ENCODE measurements at regions not wholly inside any gene's neighbourhood (a gene's known extent, or its start where the extent isn't known, plus 50 kb on each side); places are given as distances from the start of the nearest gene placed in this dataset.

DNA sequence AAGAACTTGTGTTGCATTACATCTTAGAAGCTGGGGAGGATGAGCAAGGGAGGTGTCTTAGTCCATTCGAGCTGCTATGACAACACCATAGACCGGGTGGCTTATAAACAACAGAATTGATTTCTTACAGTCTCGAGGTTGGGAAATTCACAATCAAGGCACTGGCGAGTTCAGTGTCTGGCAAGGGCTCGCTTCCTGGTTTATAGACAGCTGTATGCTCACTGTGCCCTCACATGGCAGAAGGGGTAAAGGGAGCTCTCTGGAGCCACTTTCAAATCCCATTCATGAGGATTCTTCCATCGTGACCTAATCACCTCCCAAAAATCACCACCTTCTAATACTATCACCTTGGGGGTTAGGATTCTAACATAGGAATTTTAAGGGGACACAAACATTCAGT, 150.0 kb upstream of the NECTIN1 start:
- DNase-seq (ENCODE audit: low read depth, low spot score) (no peak), ATAC-seq (no peak), FAIRE-seq (no peak)
- H3K9ac ChIP-seq (ENCODE audit: control insufficient read depth, insufficient read depth, low read length): no peak overlapping the region
- ChIA-PET POLR2A (no interaction called here), SMC1A (ENCODE audit: uncharacterized antibody, unreplicated experiment) (no interaction called here), CTCF (no interaction called here), RAD21 (ENCODE audit: unreplicated experiment) (no interaction called here)
- no peaks in the 10 kb centered on the region for H3K36me3 ChIP-seq (ENCODE audit: control insufficient read depth in 2 of 2, insufficient read depth in 2 of 2, low read length in 1 of 2)
- intact Hi-C loops (cut with micrococcal nuclease; ENCODE audit: unreplicated experiment) (no loop called here), in situ Hi-C loops (cut with MboI) (no loop called here)
- no peak overlapping the region for H3K4me2 ChIP-seq (ENCODE audit: control insufficient read depth, insufficient read depth)
- TF ChIP-seq, protein P1, sequence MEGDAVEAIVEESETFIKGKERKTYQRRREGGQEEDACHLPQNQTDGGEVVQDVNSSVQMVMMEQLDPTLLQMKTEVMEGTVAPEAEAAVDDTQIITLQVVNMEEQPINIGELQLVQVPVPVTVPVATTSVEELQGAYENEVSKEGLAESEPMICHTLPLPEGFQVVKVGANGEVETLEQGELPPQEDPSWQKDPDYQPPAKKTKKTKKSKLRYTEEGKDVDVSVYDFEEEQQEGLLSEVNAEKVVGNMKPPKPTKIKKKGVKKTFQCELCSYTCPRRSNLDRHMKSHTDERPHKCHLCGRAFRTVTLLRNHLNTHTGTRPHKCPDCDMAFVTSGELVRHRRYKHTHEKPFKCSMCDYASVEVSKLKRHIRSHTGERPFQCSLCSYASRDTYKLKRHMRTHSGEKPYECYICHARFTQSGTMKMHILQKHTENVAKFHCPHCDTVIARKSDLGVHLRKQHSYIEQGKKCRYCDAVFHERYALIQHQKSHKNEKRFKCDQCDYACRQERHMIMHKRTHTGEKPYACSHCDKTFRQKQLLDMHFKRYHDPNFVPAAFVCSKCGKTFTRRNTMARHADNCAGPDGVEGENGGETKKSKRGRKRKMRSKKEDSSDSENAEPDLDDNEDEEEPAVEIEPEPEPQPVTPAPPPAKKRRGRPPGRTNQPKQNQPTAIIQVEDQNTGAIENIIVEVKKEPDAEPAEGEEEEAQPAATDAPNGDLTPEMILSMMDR (IDR thresholded peaks at IDR 0.05 in 2 of 3, conservative IDR thresholded peaks at IDR 0.05 in 1 of 3; ENCODE audit: control insufficient read depth in 2 of 3, extremely low read depth in 1 of 3, insufficient read depth in 1 of 3, low read depth in 3 of 3, low read length in 3 of 3): 0 out of 6 replicates have a peak, but pooled peaks of 1 of the 3 experiments have one; percentile 4
- no peak for TF ChIP-seq POLR2AphosphoS5 (IDR thresholded peaks at IDR 0.05; ENCODE audit: low read length)
- no peak overlapping the region for H3K27ac ChIP-seq (ENCODE audit: control insufficient read depth, insufficient read depth)
- no peaks in the 10 kb centered on the region for H3K79me2 ChIP-seq (ENCODE audit: control insufficient read depth, insufficient read depth, low read length)
- no peaks in the 10 kb centered on the region for H3K9me3 ChIP-seq (replicated peaks; ENCODE audit: control insufficient read depth, insufficient read depth, low read length)
- no peak overlapping the region for H2AFZ ChIP-seq (ENCODE audit: control insufficient read depth, low read depth, low read length)
- H4K20me1 ChIP-seq (ENCODE audit: control insufficient read depth, insufficient read depth): no peaks in the 10 kb centered on the region
- H3K27me3 ChIP-seq (replicated peaks in 1 of 2; ENCODE audit: control insufficient read depth in 2 of 2, insufficient read depth in 2 of 2, low read length in 1 of 2): peaks cover 1 to 3% of the 10 kb centered on the region in 2 experiments; a peak in 2 of 4 replicates
- BruUV-seq (replicated peaks): no TSS peak
- H3K4me1 ChIP-seq (ENCODE audit: control insufficient read depth, insufficient read depth, low read length): no peaks in the 10 kb centered on the region
- 14% methylated on average over 6 of the region's 6 CpGs for WGBS (ENCODE audit: insufficient coverage, insufficient replicate concordance, low lambda C conversion rate, missing lambda C conversion rate)
- H3K4me3 ChIP-seq: no peak overlapping the region

DNA sequence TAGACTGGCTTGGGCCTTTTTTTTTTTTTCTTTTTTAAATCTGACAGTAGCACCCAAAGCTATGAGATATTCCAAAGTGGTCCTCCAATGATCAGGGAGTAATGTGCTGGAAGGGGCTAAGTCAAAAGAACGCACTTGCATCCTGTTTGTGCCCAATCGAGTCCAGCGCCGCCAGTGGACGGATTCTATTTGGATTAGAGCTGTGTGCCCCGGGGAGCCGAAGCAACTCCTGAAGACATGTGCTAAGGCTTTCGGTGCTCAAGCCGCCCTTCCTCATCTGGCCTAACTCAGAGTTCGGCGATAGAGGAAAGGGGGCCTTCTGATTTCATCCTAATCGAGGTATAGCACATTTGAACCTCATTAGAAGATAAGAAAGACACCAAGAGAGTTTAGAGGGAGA, 147.8 kb upstream of the NECTIN1 start:
- Histone ChIP-seq H3K36me3 (ENCODE audit: control insufficient read depth in 2 of 2, insufficient read depth in 2 of 2, low read length in 1 of 2) (no peaks in the 10 kb centered on the region), H3K4me3 (no peak overlapping the region), H3K79me2 (ENCODE audit: control insufficient read depth, insufficient read depth, low read length) (no peaks in the 10 kb centered on the region), H2AFZ (ENCODE audit: control insufficient read depth, low read depth, low read length) (no peak overlapping the region), H4K20me1 (ENCODE audit: control insufficient read depth, insufficient read depth) (no peaks in the 10 kb centered on the region), H3K9me3 (replicated peaks; ENCODE audit: control insufficient read depth, insufficient read depth, low read length) (no peaks in the 10 kb centered on the region), H3K9ac (ENCODE audit: control insufficient read depth, insufficient read depth, low read length) (no peak overlapping the region), H3K4me1 (ENCODE audit: control insufficient read depth, insufficient read depth, low read length) (no peaks in the 10 kb centered on the region), H3K27me3 (replicated peaks in 1 of 2; ENCODE audit: control insufficient read depth in 2 of 2, insufficient read depth in 2 of 2, low read length in 1 of 2) (peaks cover 6 to 10% of the 10 kb centered on the region in 2 experiments; a peak in 3 of 4 replicates), H3K27ac (ENCODE audit: control insufficient read depth, insufficient read depth) (no peak overlapping the region), H3K4me2 (ENCODE audit: control insufficient read depth, insufficient read depth) (no peak overlapping the region)
- ChIA-PET RAD21 (ENCODE audit: unreplicated experiment) (no interaction called here), CTCF (no interaction called here), SMC1A (ENCODE audit: uncharacterized antibody, unreplicated experiment) (no interaction called here), POLR2A (no interaction called here)
- intact Hi-C loops (cut with micrococcal nuclease; ENCODE audit: unreplicated experiment): no loop called here
- DNase-seq (ENCODE audit: low read depth, low spot score) (no peak), ATAC-seq (no peak), FAIRE-seq (no peak)
- whole genome bisulfite sequencing (ENCODE audit: insufficient coverage, insufficient replicate concordance, low lambda C conversion rate, missing lambda C conversion rate): 39% methylated on average over 12 of the region's 12 CpGs
- in situ Hi-C loops (cut with MboI): no loop called here
- TF ChIP-seq SREBF1 (IDR thresholded peaks at IDR 0.05; ENCODE audit: low read length): no peak
- no peak for TF ChIP-seq CHD1 (IDR thresholded peaks at IDR 0.05; ENCODE audit: low read depth, low read length)
- no peak for TF ChIP-seq POLR2A (IDR thresholded peaks at IDR 0.05; ENCODE audit: low read depth, low read length)
- TF ChIP-seq SPI1 (IDR thresholded peaks at IDR 0.05; ENCODE audit: borderline replicate concordance, insufficient read depth, low read depth, low read length): no peak
- no peak for TF ChIP-seq CREB1 (IDR thresholded peaks at IDR 0.05; ENCODE audit: low read depth)
- TF ChIP-seq, protein P2, sequence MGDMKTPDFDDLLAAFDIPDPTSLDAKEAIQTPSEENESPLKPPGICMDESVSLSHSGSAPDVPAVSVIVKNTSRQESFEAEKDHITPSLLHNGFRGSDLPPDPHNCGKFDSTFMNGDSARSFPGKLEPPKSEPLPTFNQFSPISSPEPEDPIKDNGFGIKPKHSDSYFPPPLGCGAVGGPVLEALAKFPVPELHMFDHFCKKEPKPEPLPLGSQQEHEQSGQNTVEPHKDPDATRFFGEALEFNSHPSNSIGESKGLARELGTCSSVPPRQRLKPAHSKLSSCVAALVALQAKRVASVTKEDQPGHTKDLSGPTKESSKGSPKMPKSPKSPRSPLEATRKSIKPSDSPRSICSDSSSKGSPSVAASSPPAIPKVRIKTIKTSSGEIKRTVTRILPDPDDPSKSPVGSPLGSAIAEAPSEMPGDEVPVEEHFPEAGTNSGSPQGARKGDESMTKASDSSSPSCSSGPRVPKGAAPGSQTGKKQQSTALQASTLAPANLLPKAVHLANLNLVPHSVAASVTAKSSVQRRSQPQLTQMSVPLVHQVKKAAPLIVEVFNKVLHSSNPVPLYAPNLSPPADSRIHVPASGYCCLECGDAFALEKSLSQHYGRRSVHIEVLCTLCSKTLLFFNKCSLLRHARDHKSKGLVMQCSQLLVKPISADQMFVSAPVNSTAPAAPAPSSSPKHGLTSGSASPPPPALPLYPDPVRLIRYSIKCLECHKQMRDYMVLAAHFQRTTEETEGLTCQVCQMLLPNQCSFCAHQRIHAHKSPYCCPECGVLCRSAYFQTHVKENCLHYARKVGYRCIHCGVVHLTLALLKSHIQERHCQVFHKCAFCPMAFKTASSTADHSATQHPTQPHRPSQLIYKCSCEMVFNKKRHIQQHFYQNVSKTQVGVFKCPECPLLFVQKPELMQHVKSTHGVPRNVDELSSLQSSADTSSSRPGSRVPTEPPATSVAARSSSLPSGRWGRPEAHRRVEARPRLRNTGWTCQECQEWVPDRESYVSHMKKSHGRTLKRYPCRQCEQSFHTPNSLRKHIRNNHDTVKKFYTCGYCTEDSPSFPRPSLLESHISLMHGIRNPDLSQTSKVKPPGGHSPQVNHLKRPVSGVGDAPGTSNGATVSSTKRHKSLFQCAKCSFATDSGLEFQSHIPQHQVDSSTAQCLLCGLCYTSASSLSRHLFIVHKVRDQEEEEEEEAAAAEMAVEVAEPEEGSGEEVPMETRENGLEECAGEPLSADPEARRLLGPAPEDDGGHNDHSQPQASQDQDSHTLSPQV (IDR thresholded peaks at IDR 0.05): no peak
- TF ChIP-seq BMI1 (IDR thresholded peaks at IDR 0.05; ENCODE audit: borderline replicate concordance): no peak
- TF ChIP-seq, protein P3, sequence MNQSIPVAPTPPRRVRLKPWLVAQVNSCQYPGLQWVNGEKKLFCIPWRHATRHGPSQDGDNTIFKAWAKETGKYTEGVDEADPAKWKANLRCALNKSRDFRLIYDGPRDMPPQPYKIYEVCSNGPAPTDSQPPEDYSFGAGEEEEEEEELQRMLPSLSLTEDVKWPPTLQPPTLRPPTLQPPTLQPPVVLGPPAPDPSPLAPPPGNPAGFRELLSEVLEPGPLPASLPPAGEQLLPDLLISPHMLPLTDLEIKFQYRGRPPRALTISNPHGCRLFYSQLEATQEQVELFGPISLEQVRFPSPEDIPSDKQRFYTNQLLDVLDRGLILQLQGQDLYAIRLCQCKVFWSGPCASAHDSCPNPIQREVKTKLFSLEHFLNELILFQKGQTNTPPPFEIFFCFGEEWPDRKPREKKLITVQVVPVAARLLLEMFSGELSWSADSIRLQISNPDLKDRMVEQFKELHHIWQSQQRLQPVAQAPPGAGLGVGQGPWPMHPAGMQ (IDR thresholded peaks at IDR 0.05; ENCODE audit: borderline replicate concordance): no peak
- no peak for TF ChIP-seq FOS (IDR thresholded peaks at IDR 0.05; ENCODE audit: borderline replicate concordance, extremely low read depth, insufficient read length)
- TF ChIP-seq ZNF274 (IDR thresholded peaks at IDR 0.05; ENCODE audit: insufficient read depth, insufficient read length): no peak
- no TSS peak for BruUV-seq (replicated peaks)
